ENCODE measurements at regions not wholly inside any gene's neighbourhood (a gene's known extent, or its start where the extent isn't known, plus 50 kb on each side); places are given as distances from the start of the nearest gene placed in this dataset.

DNA sequence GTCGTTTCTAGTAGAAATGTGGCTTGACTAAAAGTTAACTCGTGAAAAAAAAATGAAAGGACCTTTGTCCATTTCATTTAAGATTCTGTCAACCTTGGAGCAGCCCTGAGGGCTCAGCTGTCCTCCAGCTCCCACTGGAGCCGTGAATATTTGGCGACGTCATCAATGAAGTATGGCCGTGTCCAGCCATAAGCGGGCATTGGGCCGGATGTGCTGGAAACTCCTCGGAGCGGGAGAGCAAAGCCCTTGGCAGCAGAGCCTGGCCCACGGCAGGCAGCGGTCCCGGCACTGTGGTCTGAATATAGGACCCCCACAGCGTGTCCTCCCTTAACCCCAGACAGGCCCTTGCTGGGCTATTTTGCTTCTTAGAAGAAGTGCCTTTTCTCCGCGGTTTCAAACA is 50.0 kb downstream of the JAKMIP3 start:
- Histone ChIP-seq H3K36me3 (replicated peaks in 1 of 2; ENCODE audit: control insufficient read depth in 1 of 2, insufficient read depth in 2 of 2, low read length in 1 of 2) (no peaks in the 10 kb centered on the region), H3K4me2 (no peak overlapping the region), H3K79me2 (ENCODE audit: insufficient read depth) (no peaks in the 10 kb centered on the region), H3K4me1 (ENCODE audit: control insufficient read depth in 1 of 2, insufficient read depth in 2 of 2, low read depth in 1 of 2, low read length in 1 of 2) (no peaks in the 10 kb centered on the region; a peak in 1 of 4 replicates), H3K9me2 (no peaks in the 10 kb centered on the region), H3K9me3 (no peaks in the 10 kb centered on the region), H3K9ac (no peak overlapping the region), H3K27ac (ENCODE audit: low read depth in 2 of 2, low read length in 1 of 2) (no peak overlapping the region), H3K27me3 (ENCODE audit: insufficient read depth) (no peaks in the 10 kb centered on the region), H4K20me1 (ENCODE audit: insufficient read depth) (no peaks in the 10 kb centered on the region), H3F3A (replicated peaks; ENCODE audit: insufficient read depth) (no peaks in the 10 kb centered on the region), H3K4me3 (ENCODE audit: low read depth in 2 of 2, low read length in 1 of 2) (no peak overlapping the region), H2AFZ (ENCODE audit: low read depth) (no peak overlapping the region)
- TF ChIP-seq, protein P1, sequence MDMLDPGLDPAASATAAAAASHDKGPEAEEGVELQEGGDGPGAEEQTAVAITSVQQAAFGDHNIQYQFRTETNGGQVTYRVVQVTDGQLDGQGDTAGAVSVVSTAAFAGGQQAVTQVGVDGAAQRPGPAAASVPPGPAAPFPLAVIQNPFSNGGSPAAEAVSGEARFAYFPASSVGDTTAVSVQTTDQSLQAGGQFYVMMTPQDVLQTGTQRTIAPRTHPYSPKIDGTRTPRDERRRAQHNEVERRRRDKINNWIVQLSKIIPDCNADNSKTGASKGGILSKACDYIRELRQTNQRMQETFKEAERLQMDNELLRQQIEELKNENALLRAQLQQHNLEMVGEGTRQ (IDR thresholded peaks at IDR 0.05; ENCODE audit: borderline replicate concordance, low read depth, low read length), result no peak
- ChIA-PET POLR2A (no interaction called here), CTCF (no interaction called here)
- DNase-seq, result no peak
- WGBS (ENCODE audit: low lambda C conversion rate), result 61% methylated on average over 6 of the region's 16 CpGs

DNA sequence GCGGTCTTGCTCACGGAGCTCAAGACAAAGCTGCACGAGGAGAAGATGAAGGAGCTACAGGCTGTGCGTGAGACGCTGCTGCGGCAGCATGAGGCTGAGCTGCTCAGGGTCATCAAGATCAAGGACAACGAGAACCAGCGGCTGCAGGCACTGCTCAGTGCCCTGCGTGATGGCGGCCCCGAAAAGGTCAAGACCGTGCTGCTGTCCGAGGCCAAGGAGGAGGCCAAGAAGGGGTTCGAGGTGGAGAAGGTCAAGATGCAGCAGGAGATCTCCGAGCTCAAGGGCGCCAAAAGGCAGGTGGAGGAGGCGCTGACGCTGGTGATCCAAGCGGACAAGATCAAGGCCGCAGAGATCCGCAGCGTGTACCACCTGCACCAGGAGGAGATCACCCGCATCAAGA is 51.4 kb downstream of the JAKMIP3 start:
- Histone ChIP-seq H3K27ac (ENCODE audit: low read depth in 2 of 2, low read length in 1 of 2) (no peak overlapping the region), H3K79me2 (ENCODE audit: insufficient read depth) (no peaks in the 10 kb centered on the region), H3F3A (replicated peaks; ENCODE audit: insufficient read depth) (no peaks in the 10 kb centered on the region), H3K27me3 (ENCODE audit: insufficient read depth) (no peaks in the 10 kb centered on the region), H3K4me1 (ENCODE audit: control insufficient read depth in 1 of 2, insufficient read depth in 2 of 2, low read depth in 1 of 2, low read length in 1 of 2) (no peaks in the 10 kb centered on the region; a peak in 1 of 4 replicates), H3K36me3 (replicated peaks in 1 of 2; ENCODE audit: control insufficient read depth in 1 of 2, insufficient read depth in 2 of 2, low read length in 1 of 2) (no peaks in the 10 kb centered on the region), H3K4me2 (no peak overlapping the region), H3K9me2 (no peaks in the 10 kb centered on the region), H3K4me3 (ENCODE audit: low read depth in 2 of 2, low read length in 1 of 2) (no peak overlapping the region), H3K9ac (no peak overlapping the region), H2AFZ (ENCODE audit: low read depth) (no peak overlapping the region), H3K9me3 (no peaks in the 10 kb centered on the region), H4K20me1 (ENCODE audit: insufficient read depth) (no peaks in the 10 kb centered on the region)
- TF ChIP-seq RCOR1 (IDR thresholded peaks at IDR 0.05; ENCODE audit: low read length), result no peak
- no peak for TF ChIP-seq POLR2AphosphoS5 (IDR thresholded peaks at IDR 0.05; ENCODE audit: low read depth, low read length)
- no peak for TF ChIP-seq FOXJ3 (CRISPR knock-in tag; IDR thresholded peaks at IDR 0.05)
- TF ChIP-seq, protein P2, sequence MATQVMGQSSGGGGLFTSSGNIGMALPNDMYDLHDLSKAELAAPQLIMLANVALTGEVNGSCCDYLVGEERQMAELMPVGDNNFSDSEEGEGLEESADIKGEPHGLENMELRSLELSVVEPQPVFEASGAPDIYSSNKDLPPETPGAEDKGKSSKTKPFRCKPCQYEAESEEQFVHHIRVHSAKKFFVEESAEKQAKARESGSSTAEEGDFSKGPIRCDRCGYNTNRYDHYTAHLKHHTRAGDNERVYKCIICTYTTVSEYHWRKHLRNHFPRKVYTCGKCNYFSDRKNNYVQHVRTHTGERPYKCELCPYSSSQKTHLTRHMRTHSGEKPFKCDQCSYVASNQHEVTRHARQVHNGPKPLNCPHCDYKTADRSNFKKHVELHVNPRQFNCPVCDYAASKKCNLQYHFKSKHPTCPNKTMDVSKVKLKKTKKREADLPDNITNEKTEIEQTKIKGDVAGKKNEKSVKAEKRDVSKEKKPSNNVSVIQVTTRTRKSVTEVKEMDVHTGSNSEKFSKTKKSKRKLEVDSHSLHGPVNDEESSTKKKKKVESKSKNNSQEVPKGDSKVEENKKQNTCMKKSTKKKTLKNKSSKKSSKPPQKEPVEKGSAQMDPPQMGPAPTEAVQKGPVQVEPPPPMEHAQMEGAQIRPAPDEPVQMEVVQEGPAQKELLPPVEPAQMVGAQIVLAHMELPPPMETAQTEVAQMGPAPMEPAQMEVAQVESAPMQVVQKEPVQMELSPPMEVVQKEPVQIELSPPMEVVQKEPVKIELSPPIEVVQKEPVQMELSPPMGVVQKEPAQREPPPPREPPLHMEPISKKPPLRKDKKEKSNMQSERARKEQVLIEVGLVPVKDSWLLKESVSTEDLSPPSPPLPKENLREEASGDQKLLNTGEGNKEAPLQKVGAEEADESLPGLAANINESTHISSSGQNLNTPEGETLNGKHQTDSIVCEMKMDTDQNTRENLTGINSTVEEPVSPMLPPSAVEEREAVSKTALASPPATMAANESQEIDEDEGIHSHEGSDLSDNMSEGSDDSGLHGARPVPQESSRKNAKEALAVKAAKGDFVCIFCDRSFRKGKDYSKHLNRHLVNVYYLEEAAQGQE (IDR thresholded peaks at IDR 0.05; ENCODE audit: low read depth, low read length), result no peak
- TF ChIP-seq ELF1 (IDR thresholded peaks at IDR 0.05), result no peak
- no peak for TF ChIP-seq SIN3A (IDR thresholded peaks at IDR 0.05; ENCODE audit: borderline replicate concordance, low read depth, low read length)
- TF ChIP-seq GATA2 (CRISPR knock-in tag; IDR thresholded peaks at IDR 0.05), result no peak
- no peak for TF ChIP-seq MXI1 (IDR thresholded peaks at IDR 0.05; ENCODE audit: low read depth, low read length)
- no peak for TF ChIP-seq NRF1 (IDR thresholded peaks at IDR 0.05; ENCODE audit: low read depth, low read length)
- TF ChIP-seq, protein P1 (IDR thresholded peaks at IDR 0.05; ENCODE audit: borderline replicate concordance, low read depth, low read length), result no peak
- TF ChIP-seq, protein P3, sequence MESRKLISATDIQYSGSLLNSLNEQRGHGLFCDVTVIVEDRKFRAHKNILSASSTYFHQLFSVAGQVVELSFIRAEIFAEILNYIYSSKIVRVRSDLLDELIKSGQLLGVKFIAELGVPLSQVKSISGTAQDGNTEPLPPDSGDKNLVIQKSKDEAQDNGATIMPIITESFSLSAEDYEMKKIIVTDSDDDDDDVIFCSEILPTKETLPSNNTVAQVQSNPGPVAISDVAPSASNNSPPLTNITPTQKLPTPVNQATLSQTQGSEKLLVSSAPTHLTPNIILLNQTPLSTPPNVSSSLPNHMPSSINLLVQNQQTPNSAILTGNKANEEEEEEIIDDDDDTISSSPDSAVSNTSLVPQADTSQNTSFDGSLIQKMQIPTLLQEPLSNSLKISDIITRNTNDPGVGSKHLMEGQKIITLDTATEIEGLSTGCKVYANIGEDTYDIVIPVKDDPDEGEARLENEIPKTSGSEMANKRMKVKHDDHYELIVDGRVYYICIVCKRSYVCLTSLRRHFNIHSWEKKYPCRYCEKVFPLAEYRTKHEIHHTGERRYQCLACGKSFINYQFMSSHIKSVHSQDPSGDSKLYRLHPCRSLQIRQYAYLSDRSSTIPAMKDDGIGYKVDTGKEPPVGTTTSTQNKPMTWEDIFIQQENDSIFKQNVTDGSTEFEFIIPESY (IDR thresholded peaks at IDR 0.05; ENCODE audit: borderline replicate concordance, low read depth), result no peak
- TF ChIP-seq EZH2phosphoT487 (IDR thresholded peaks at IDR 0.05; ENCODE audit: borderline replicate concordance, low read depth), result no peak
- no peak for TF ChIP-seq YY1 (IDR thresholded peaks at IDR 0.05; ENCODE audit: low read depth)
- no peak for TF ChIP-seq MEF2A (IDR thresholded peaks at IDR 0.05; ENCODE audit: borderline replicate concordance, low read depth)
- TF ChIP-seq, protein P4, sequence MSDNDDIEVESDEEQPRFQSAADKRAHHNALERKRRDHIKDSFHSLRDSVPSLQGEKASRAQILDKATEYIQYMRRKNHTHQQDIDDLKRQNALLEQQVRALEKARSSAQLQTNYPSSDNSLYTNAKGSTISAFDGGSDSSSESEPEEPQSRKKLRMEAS (IDR thresholded peaks at IDR 0.05; ENCODE audit: low read depth), result no peak
- DNase-seq, result no peak
- ChIA-PET POLR2A (no interaction called here), CTCF (interaction anchor here (0.7 kb wide), 1 partner anchor 94 kb away, joined by 3 read pairs; no protein-coding TSS in a partner anchor)
- 80% methylated on average over 23 of the region's 23 CpGs for WGBS (ENCODE audit: low lambda C conversion rate)

Measured in SK-N-SH (cell line).